ENCODE measurements at regions not wholly inside any gene's neighbourhood (a gene's known extent, or its start where the extent isn't known, plus 50 kb on each side); places are given as distances from the start of the nearest gene placed in this dataset.

DNA sequence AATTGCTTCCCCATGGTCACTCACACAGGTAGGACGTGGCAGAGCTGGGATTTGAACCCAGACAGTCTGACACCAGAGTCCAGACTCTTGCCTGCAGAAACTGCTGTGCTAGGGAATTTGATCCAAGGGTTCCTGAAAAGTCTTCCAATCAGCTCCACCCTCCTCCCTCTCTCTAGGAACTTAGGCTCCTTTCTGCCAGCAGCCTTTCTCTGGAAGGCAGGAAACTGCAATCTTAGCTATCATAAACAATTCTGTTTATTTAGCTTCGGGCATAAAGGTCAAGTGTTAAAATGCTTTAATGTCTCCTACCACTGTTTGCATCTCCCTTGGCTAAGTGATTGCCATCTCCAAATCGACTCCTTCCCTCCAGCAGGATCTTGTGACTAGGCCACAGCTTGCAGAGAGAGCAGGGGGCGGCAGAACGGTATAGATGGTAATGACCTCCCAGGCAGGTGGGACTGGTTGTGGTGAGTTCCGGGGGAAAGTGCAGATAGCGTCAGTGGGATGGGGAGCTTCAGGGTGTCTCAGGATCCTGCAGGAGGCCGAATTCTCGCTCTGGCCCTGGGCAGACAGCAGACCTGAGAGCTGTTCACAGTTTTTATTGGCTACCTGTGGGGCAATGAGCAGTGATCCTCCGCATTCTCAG lies 882.4 kb upstream of the EEF2KMT start:
- FAIRE-seq (no peak), DNase-seq (ENCODE audit: insufficient read length, low spot score) (no peak)
- TF ChIP-seq, protein P1, sequence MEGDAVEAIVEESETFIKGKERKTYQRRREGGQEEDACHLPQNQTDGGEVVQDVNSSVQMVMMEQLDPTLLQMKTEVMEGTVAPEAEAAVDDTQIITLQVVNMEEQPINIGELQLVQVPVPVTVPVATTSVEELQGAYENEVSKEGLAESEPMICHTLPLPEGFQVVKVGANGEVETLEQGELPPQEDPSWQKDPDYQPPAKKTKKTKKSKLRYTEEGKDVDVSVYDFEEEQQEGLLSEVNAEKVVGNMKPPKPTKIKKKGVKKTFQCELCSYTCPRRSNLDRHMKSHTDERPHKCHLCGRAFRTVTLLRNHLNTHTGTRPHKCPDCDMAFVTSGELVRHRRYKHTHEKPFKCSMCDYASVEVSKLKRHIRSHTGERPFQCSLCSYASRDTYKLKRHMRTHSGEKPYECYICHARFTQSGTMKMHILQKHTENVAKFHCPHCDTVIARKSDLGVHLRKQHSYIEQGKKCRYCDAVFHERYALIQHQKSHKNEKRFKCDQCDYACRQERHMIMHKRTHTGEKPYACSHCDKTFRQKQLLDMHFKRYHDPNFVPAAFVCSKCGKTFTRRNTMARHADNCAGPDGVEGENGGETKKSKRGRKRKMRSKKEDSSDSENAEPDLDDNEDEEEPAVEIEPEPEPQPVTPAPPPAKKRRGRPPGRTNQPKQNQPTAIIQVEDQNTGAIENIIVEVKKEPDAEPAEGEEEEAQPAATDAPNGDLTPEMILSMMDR (IDR thresholded peaks at IDR 0.05; ENCODE audit: insufficient read depth, missing control alignments): no peak

GRCh38 chr16:5977329-5977728 lies 879.7 kb upstream of the EEF2KMT start:
- TF ChIP-seq, protein P1 (IDR thresholded peaks at IDR 0.05; ENCODE audit: insufficient read depth, missing control alignments): no peak
- no peak for FAIRE-seq
- DNase-seq (ENCODE audit: insufficient read length, low spot score): no peak

GRCh38 chr16:5972747-5973146 lies 875.2 kb upstream of the EEF2KMT start:
- DNase-seq (ENCODE audit: insufficient read length, low spot score) (no peak), FAIRE-seq (no peak)
- TF ChIP-seq, protein P1 (IDR thresholded peaks at IDR 0.05; ENCODE audit: insufficient read depth, missing control alignments): no peak

- FAIRE-seq (no peak), DNase-seq (ENCODE audit: insufficient read length, low spot score) (no peak)
- TF ChIP-seq, protein P1 (IDR thresholded peaks at IDR 0.05; ENCODE audit: insufficient read depth, missing control alignments): no peak
Measured at GRCh38 chr16:5971924-5972323, 874.3 kb upstream of the EEF2KMT start.

DNA sequence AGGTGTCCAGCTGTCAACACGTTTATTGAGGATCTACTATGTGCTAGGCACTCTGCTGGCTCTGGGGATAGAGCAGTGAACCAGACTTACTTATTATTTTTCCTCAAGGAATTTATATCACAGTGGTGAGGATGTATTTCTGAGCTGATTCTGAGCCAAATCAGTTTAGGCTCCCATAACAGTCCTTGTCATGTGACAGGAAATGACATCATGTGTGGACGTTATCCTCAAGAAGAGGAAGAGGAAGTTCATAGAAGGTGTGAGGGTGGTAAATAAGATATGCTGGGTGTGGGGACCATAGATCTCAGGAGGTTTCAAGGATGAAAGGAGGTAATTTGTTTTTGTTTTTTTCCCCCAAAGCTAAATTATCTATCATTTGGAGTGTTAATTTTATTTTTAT lies 873.5 kb upstream of the EEF2KMT start:
- no peak for FAIRE-seq
- DNase-seq (ENCODE audit: insufficient read length, low spot score): no peak
- TF ChIP-seq, protein P1 (IDR thresholded peaks at IDR 0.05; ENCODE audit: insufficient read depth, missing control alignments): no peak

DNA sequence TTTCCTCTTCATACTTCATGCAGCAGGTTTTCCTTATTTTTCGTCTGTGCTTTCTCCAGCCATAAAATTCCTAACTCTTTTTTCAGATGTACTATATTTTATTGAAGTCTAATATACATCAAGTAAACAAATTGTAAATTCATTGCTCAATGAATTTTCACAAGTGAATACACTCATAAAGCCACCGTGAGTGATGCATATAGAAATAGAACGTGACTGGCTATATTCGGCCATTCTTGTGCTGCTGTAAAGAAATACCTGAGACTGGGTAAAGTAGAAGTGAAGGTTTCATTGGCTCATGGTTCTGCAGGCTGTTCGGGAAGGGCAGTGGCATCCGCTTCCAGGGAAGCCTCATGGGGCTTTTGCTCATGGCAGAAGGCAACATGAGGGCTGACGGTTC lies 868.4 kb upstream of the EEF2KMT start:
- FAIRE-seq: no peak
- TF ChIP-seq, protein P1 (IDR thresholded peaks at IDR 0.05; ENCODE audit: insufficient read depth, missing control alignments): no peak
- no peak for DNase-seq (ENCODE audit: insufficient read length, low spot score)

DNA sequence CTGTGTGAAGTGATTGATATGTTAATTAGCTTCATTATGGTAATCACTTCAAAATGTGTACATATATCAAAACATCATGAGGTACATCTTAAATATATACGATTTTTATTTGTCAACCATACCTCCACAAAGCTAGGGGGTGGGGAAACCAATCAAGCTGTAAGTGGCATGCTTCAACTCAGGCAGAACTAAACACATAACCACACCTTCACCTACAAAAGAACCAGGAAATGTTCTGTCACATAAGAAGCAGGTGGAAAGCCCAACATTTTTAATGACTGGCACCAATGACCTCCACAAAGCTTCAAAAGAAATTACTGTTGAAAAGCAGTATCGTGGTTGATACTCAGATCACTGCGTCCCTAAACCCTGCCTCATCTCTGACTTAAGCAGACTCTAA lies 867.7 kb upstream of the EEF2KMT start:
- no peak for FAIRE-seq
- DNase-seq (ENCODE audit: insufficient read length, low spot score): no peak

More for the DNA sequence above, 867.7 kb upstream of the EEF2KMT start:
- TF ChIP-seq, protein P1 (IDR thresholded peaks at IDR 0.05; ENCODE audit: insufficient read depth, missing control alignments): no peak
